ENCODE measurements at regions not wholly inside any gene's neighbourhood (a gene's known extent, or its start where the extent isn't known, plus 50 kb on each side); places are given as distances from the start of the nearest gene placed in this dataset.

DNA sequence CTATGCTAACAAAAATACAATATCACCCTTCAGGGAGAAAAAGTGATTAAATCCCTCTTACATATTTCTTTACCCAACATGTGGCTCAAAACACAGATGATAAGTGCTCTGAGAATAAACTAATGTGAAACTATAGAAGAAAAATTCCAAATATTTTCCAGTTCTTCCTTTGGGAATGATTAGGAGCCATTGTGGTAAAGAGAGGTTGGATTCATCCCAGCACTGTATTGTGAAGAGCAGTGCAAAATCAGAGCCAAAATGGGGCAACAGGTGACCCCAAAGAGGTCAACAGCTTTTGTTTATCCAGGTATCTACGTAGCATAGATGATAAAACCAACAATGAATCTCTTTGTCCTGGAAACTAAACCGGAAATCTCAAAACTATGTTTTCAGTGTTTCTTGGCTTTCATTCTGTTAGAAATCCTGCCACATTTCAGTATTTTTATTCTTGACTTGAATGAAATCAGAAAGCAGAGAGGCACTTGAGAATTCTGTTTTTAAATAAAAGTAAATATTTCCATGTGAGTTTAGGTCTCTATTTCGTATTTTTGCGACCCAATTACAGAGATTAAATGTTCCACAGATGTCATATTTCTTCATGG lies 120.4 kb upstream of the FST start:
- TF ChIP-seq, protein P1, sequence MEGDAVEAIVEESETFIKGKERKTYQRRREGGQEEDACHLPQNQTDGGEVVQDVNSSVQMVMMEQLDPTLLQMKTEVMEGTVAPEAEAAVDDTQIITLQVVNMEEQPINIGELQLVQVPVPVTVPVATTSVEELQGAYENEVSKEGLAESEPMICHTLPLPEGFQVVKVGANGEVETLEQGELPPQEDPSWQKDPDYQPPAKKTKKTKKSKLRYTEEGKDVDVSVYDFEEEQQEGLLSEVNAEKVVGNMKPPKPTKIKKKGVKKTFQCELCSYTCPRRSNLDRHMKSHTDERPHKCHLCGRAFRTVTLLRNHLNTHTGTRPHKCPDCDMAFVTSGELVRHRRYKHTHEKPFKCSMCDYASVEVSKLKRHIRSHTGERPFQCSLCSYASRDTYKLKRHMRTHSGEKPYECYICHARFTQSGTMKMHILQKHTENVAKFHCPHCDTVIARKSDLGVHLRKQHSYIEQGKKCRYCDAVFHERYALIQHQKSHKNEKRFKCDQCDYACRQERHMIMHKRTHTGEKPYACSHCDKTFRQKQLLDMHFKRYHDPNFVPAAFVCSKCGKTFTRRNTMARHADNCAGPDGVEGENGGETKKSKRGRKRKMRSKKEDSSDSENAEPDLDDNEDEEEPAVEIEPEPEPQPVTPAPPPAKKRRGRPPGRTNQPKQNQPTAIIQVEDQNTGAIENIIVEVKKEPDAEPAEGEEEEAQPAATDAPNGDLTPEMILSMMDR (conservative IDR thresholded peaks at IDR 0.05; ENCODE audit: low read depth, low read length) = no peak
- no peak for TF ChIP-seq EZH2 (IDR thresholded peaks at IDR 0.05; ENCODE audit: low read length, unreplicated experiment)

Measured in PC-3 (cell line).